ENCODE measurements at regions not wholly inside any gene's neighbourhood (a gene's known extent, or its start where the extent isn't known, plus 50 kb on each side); places are given as distances from the start of the nearest gene placed in this dataset.

GRCh38 chr3:6248528-6248927, 612.4 kb upstream of the GRM7 start:
- Histone ChIP-seq H3K27me3 (no peaks in the 10 kb centered on the region), H3K4me3 (no peak overlapping the region), H3K9me3 (no peaks in the 10 kb centered on the region), H3K27ac (replicated peaks in 1 of 4) (no peak overlapping the region), H3K36me3 (no peaks in the 10 kb centered on the region), H3K4me1 (no peaks in the 10 kb centered on the region)
- no peak for DNase-seq (ENCODE audit: extremely low spot score)
- TF ChIP-seq EP300 (IDR thresholded peaks at IDR 0.05) = no peak
- TF ChIP-seq CTCF (IDR thresholded peaks at IDR 0.05) = no peak
- no peak for TF ChIP-seq POLR2AphosphoS5 (IDR thresholded peaks at IDR 0.05)
- no peak for TF ChIP-seq POLR2A (IDR thresholded peaks at IDR 0.05; ENCODE audit: low read depth)
- WGBS = 40% methylated on average over 2 of the region's 2 CpGs
- intact Hi-C loops (cut with DNase I) = no loop called here

GRCh38 chr3:6249679-6250078, 611.2 kb upstream of the GRM7 start:
- no peak overlapping the region for H3K27ac ChIP-seq (replicated peaks in 1 of 4)
- H3K27me3 ChIP-seq = no peaks in the 10 kb centered on the region
- 71% methylated on average over 3 of the region's 3 CpGs for WGBS
- no peak for DNase-seq (ENCODE audit: extremely low spot score)
- intact Hi-C loops (cut with DNase I) = no loop called here
- TF ChIP-seq CTCF (IDR thresholded peaks at IDR 0.05) (no peak), POLR2AphosphoS5 (IDR thresholded peaks at IDR 0.05) (no peak), EP300 (IDR thresholded peaks at IDR 0.05) (no peak)
- no peaks in the 10 kb centered on the region for H3K9me3 ChIP-seq
- no peaks in the 10 kb centered on the region for H3K36me3 ChIP-seq
- no peaks in the 10 kb centered on the region for H3K4me1 ChIP-seq
- no peak overlapping the region for H3K4me3 ChIP-seq

- Histone ChIP-seq H3K27ac (replicated peaks in 1 of 4) (no peak overlapping the region), H3K27me3 (no peaks in the 10 kb centered on the region), H3K4me1 (no peaks in the 10 kb centered on the region), H3K9me3 (no peaks in the 10 kb centered on the region), H3K4me3 (no peak overlapping the region), H3K36me3 (no peaks in the 10 kb centered on the region)
- no peak for TF ChIP-seq CTCF (IDR thresholded peaks at IDR 0.05)
- TF ChIP-seq POLR2AphosphoS5 (IDR thresholded peaks at IDR 0.05) = no peak
- TF ChIP-seq EP300 (IDR thresholded peaks at IDR 0.05) = no peak
- no peak for TF ChIP-seq POLR2A (IDR thresholded peaks at IDR 0.05; ENCODE audit: low read depth)
- intact Hi-C loops (cut with DNase I) = no loop called here
- DNase-seq (ENCODE audit: extremely low spot score) = no peak
Measured at GRCh38 chr3:6250167-6250566, 610.7 kb upstream of the GRM7 start.

GRCh38 chr3:6251612-6252400, 609.1 kb upstream of the GRM7 start:
- TF ChIP-seq EP300 (IDR thresholded peaks at IDR 0.05) = no peak
- WGBS = 80% methylated on average over 2 of the region's 2 CpGs
- no peak for DNase-seq (ENCODE audit: extremely low spot score)
- no peak overlapping the region for H3K27ac ChIP-seq (replicated peaks in 1 of 4)
- no peaks in the 10 kb centered on the region for H3K27me3 ChIP-seq
- no peaks in the 10 kb centered on the region for H3K4me1 ChIP-seq
- intact Hi-C loops (cut with DNase I) = no loop called here
- H3K9me3 ChIP-seq = no peaks in the 10 kb centered on the region
- no peak overlapping the region for H3K4me3 ChIP-seq
- no peaks in the 10 kb centered on the region for H3K36me3 ChIP-seq

- 100% methylated on average over 1 of the region's 1 CpG for WGBS
- Histone ChIP-seq H3K9me3 (no peaks in the 10 kb centered on the region), H3K36me3 (no peaks in the 10 kb centered on the region), H3K27ac (replicated peaks in 1 of 4) (no peak overlapping the region), H3K4me3 (no peak overlapping the region), H3K27me3 (no peaks in the 10 kb centered on the region), H3K4me1 (no peaks in the 10 kb centered on the region)
- no peak for TF ChIP-seq EP300 (IDR thresholded peaks at IDR 0.05)
- no peak for TF ChIP-seq POLR2AphosphoS5 (IDR thresholded peaks at IDR 0.05)
- no peak for TF ChIP-seq POLR2A (IDR thresholded peaks at IDR 0.05; ENCODE audit: low read depth)
- no peak for TF ChIP-seq CTCF (IDR thresholded peaks at IDR 0.05)
- no peak for DNase-seq (ENCODE audit: extremely low spot score)
- intact Hi-C loops (cut with DNase I) = no loop called here
Measured at GRCh38 chr3:6254490-6254889, 606.4 kb upstream of the GRM7 start.
